ENCODE measurements at regions not wholly inside any gene's neighbourhood (a gene's known extent, or its start where the extent isn't known, plus 50 kb on each side); places are given as distances from the start of the nearest gene placed in this dataset.
A peak's percentile ranks its signal among the peaks of the same experiment; 100 is the strongest.
"Not testable (repeated sequence)": the region's sequence is repeated elsewhere in the genome, so short reads cannot be mapped to it uniquely, and the experiment has no call there.

GRCh38 chr6:155543166-155543847 lies 87.7 kb upstream of the NOX3 start:
- no peak for DNase-seq

GRCh38 chr6:155542036-155542435 lies 86.4 kb upstream of the NOX3 start:
- peak; percentile 88 for DNase-seq

DNA sequence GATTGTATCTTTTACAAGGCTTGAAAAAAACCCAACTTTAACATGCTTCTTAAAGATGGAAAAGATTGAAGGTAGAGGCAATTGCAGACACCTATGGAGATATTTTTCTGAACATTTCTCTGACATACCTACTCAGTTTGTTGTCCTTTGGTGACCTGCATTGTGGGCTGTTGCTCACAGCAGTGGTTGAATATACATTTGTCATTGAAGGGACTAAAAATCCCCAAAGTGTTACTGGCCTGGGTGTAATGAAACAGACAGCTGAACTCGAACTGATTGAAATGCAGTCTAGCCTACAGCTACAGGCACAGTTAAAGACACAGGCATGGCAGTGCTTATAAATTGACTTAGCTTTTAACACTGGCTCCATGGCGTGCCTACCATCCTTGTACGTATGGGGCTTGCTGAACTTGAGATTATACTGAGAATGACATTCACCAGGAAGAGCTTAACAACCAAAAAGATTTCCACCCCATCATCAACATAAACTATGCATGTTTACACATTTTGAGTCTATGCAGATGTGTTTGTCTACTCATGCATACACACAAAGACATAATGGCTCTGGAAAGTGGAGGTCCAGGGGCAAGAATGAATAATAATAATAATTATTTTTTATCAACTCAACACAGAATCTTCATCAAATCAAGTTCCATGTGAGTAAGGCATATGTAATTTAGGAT lies 83.2 kb upstream of the NOX3 start:
- DNase-seq, result no peak

DNA sequence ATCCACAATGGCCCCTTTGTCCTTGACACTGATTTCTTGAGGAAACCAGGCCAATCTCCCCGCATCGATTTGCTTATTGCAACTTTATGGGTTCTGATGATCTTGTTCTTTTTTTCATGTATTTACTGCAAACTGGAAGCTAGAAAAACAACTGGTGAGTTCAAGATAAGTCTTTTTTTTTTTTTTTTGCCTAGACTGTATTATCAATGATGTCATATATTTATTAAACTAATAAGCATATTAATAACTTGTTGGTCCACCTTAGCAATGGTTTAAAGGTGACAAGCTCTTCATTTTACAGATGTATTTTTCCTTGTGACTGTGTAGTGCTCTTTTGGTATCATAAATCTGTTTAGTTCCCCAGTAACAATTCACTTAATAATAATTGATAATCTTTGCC lies 79.0 kb upstream of the NOX3 start:
- no peak for DNase-seq

DNA sequence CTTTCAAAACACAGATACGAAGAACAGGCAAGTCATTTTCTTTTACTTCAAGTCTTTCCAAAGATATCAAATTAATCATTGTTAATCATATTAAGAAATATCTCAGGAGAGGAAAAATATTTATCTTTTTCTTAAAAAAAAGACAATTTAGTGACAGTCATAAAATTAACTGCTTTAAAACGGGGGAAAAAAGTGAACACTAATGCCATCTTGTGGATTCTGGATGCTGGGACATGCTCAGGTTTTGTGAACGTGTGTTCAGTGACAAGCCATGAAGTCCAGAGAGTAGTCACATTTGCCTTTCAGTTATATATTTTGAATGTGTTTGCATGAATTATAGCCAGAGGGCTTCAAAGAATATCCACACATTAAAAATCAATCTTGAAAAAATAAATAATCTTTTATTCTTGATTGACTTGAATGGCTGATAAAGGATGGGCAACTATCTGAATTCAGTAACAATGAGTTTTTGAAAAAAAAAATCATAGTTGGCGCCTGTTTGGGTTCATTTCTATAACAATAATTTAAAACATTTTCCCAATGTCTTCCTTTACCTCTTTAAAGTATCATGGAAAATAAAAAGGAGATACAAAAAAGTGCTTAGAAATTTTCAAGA lies 74.7 kb upstream of the NOX3 start:
- peak; percentile 2 for DNase-seq

DNA sequence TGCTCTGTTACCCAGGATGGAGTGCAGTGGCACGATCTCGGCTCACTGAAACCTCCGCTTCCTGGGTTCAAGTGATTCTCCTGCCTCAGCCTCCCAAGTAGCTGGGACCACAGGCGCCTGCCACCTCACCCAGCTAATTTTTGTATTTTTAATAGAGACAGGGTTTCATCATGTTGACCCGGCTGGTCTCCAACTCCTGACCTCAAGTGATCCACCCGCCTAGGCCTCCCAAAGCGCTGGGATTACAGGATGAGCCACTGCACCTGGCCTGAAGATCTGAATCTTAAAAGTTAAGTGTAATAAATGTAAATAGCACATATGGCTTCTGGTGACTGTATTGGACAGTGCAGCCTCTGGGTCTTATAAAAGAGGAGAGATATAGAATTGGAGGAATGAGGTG lies 74.2 kb upstream of the NOX3 start:
- not testable (repeated sequence) for DNase-seq

DNA sequence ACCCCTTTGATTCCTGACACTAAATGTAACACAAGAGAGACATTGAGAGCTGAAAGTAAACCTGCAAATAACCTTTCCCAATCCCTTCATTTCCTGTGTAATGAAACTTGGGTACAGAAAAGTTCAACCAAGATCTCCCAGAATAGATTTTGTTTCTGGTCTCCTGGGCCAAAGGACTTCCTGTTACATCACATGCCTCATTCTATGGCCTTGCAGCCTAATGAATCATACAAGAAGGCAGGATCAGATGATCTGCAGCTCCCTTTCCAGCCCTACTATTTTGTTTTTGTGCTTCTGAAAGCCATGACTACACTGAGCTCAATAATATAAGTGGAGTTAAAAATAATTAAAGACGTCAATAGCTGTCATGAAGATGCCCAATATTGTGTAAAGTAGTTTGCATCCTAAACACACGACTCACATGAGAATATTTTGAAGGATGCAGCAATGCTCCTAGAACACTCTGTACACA lies 73.4 kb upstream of the NOX3 start:
- DNase-seq, result no peak

DNA sequence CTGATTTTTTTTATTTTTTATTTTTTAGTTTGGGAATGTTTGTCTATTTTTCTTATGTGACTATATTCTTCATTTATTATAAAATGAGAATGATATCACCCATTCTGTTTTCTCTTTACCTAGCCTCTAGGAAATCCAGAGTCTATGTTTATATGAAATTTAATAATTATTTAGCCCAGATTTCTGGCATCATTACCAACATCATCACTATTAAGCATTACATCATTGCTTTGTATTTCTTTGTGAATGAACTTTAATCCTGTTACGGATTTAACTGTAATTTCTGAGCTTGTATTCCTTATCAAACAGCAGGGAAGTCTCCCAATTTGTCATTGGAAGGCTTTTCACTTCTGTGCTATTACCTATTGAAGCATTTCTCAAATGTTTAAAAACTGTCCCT lies 72.7 kb upstream of the NOX3 start:
- DNase-seq, result no peak

GRCh38 chr6:155527443-155527842 lies 71.8 kb upstream of the NOX3 start:
- no peak for DNase-seq

- no peak for DNase-seq
Measured at GRCh38 chr6:155523821-155524651, 68.4 kb upstream of the NOX3 start.

DNA sequence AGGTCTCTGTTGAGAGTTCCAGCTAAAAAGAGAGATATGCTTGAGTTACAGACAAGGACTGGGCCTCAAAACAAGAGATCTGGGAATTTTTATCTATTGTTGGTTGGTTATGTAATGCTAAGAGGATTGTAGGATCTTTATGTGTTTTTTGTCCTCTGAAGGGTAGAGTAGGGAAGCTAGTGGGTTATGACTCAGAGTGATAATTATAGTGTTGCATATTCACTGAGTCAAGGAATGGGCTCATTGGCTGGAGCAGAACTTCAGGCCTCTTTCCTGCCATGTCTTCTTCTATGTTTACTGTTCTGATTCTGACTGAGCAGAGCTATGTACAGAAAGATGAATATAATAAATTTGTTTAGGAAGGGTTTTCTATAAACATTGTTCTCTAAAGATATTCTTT lies 66.1 kb upstream of the NOX3 start:
- no peak for DNase-seq

GRCh38 chr6:155520078-155520477 lies 64.4 kb upstream of the NOX3 start:
- DNase-seq, result no peak

DNA sequence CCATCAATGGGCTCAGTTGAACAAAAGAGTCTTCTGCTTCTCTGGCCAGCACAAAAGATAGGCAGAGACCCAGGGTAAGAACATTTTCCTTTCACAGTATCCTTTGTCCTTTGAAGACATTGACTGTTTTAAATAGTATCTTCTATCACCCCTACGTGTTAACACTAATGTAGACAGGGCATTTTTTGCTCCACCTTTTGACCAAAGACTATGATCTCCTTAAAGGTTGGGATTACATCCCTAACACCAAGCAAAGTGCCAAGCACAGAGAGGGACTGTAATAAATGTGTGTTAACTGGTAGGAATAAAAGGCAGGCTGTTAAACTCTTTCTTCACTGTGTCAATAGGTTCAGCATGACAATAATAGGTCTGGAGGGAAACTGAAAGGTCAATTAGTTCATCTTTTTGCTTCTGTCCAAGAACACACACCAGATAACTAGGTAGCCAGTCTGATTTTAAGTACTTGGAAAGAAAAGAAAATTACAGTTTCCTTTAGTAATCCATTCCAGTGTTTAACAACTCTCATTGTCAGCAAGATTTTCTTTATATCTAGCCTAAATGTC lies 63.6 kb upstream of the NOX3 start:
- DNase-seq, result no peak

GRCh38 chr6:155517294-155517693 lies 61.7 kb upstream of the NOX3 start:
- DNase-seq, result no peak

- no peak for DNase-seq
Measured at GRCh38 chr6:155510879-155511278, 55.2 kb upstream of the NOX3 start.

DNA sequence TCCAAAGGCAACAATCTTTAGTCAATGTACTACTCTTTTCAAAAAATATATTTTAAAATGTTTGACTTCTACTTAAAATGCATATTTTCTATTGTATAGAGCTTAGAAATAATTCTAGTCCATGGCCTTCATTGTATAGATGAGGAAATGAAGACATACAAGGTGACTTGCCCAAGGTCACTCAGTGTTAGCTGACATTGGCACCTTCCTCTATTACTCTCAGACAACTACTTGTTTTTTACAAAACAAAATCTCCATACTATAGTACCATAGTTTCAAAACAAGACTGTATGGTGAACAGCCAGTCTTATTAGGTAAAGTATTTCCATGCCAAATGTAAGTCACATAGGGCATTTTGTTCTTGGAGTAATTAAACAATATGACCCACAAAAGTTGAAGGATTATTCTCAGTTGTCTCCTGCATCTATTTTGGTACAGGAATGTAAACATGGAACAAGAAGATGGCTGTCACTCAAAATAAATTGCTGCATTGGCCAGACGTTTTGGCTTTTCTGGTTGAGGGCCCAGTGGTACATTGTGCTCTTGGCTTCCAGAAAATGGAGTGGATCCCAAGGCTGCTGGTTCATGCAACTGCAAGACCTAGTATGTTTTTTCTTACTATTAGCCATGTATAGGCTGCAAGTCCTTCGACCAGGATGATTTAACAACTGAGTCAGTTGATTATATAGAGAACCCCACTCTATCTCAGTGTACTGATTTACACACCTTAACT lies 54.3 kb upstream of the NOX3 start:
- DNase-seq, result no peak

DNA sequence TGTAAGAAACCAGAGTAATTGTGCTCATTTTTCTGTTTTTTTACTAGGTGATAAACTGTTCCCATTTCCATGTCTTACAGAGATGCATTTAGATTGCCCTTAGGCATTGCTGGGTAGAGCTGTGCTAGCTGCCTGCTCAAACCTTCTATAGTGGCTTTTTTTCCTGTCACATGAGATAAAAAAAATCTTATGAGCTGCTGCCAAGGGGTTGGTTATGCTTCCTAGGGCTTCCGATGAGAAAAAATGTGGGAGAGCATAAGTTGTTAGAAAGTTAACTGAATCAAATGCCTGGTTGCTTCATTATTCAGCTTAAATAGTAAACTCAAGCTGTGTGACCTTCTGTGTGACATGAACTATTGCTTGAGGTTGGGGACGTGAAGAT lies 50.0 kb upstream of the NOX3 start:
- no peak for DNase-seq

Data from NCI-H1694 (cell line).